H1 (cell line): ENCODE measurements at regions not wholly inside any gene's neighbourhood (a gene's known extent, or its start where the extent isn't known, plus 50 kb on each side); places are given as distances from the start of the nearest gene placed in this dataset.

Experiments used
- CTCF ChIA-PET: fragments of 300-600 bp; sonication (Branson Sonifier 250); formaldehyde crosslinking; loops from one replicate; lab custom pipeline; 2021; ENCODE audit not compliant: partially characterized antibody; lab: Charles Lee
- POLR2A ChIA-PET: fragments of 300-600 bp; sonication (Branson Sonifier 250); formaldehyde crosslinking; loops from one replicate; lab custom pipeline; 2021; ENCODE audit warnings: inconsistent platforms; ENCODE audit not compliant: partially characterized antibody; lab: Charles Lee
- DNase-seq, 2 experiments: peaks; one replicate each; pipeline versions ENCODE4 v3.0.0 to v3.0.0-alpha.2; 2010 to 2022; ENCODE audit warnings: low spot score in 2 of 2, low read depth in 1 of 2, mixed read lengths in 1 of 2
- FAIRE-seq: peaks from 2 replicates; lab custom pipeline; 2011; peaks lifted over from hg19 to GRCh38; lab: Jason Lieb, UNC
- H2AFZ ChIP-seq: 2 replicates; pipeline ENCODE4 v1.8.1; 2012; ENCODE audit warnings: low read length, inconsistent platforms
- H2AK5ac ChIP-seq: 2 replicates; pipeline ENCODE4 v1.6.1; 2013; ENCODE audit warnings: low read depth, low read length
- H2BK120ac ChIP-seq: replicated peaks from 2 replicates; pipeline ENCODE3; 2013; ENCODE audit warnings: low read depth, low read length, inconsistent platforms
- H2BK12ac ChIP-seq: 2 replicates; pipeline ENCODE4 v1.6.1; 2013; ENCODE audit warnings: low read depth, low read length
- H2BK15ac ChIP-seq: 2 replicates; pipeline ENCODE4 v1.6.1; 2013; ENCODE audit warnings: low read length
- H2BK20ac ChIP-seq: 2 replicates; pipeline ENCODE4 v1.6.1; 2013; ENCODE audit warnings: low read length
- H2BK5ac ChIP-seq: 2 replicates; pipeline ENCODE4 v1.6.1; 2013; ENCODE audit warnings: low read depth, low read length
- H3K14ac ChIP-seq: 2 replicates; pipeline ENCODE4 v1.6.1; 2013; ENCODE audit warnings: inconsistent platforms; ENCODE audit not compliant: insufficient read length
- H3K18ac ChIP-seq: 2 replicates; pipeline ENCODE4 v1.6.1; 2013; ENCODE audit warnings: low read length; ENCODE audit errors: extremely low read depth
- H3K23ac ChIP-seq: 2 replicates; pipeline ENCODE4 v1.6.1; 2013; ENCODE audit warnings: inconsistent platforms; ENCODE audit not compliant: insufficient read length
- H3K23me2 ChIP-seq: 2 replicates; pipeline ENCODE4 v1.6.1; 2013; ENCODE audit warnings: low read depth, low read length
- H3K27ac ChIP-seq: 2 replicates; pipeline ENCODE4 v1.6.1; 2011; ENCODE audit warnings: low read depth, low read length, inconsistent platforms
- H3K27me3 ChIP-seq, 4 experiments: replicated peaks in 1 of 4; 1 replicate in 1 of 4; 2 replicates in 3 of 4; pipeline versions ENCODE4 v1.6.1 to v1.8.1; 2011 to 2013; ENCODE audit warnings: low read length in 3 of 4, mild to moderate bottlenecking in 3 of 4, inconsistent platforms in 2 of 4, mixed read lengths in 2 of 4, moderate library complexity in 1 of 4; ENCODE audit not compliant: control insufficient read depth in 3 of 4, insufficient read depth in 3 of 4; ENCODE audit errors: extremely low read depth in 1 of 4
- H3K36me3 ChIP-seq, 4 experiments: 2 replicates each; pipeline versions ENCODE4 v1.6.1 to v1.8.1; 2011 to 2013; ENCODE audit warnings: mild to moderate bottlenecking in 4 of 4, low read length in 3 of 4, moderate library complexity in 2 of 4, control low read depth in 1 of 4, inconsistent platforms in 1 of 4; ENCODE audit not compliant: insufficient read depth in 4 of 4, control insufficient read depth in 2 of 4
- H3K4ac ChIP-seq: replicated peaks from 2 replicates; pipeline ENCODE3; 2013; ENCODE audit warnings: low read length, low read depth, mixed read lengths, inconsistent platforms; ENCODE audit not compliant: insufficient read length
- H3K4me1 ChIP-seq, 4 experiments: replicated peaks in 1 of 4; 1 replicate in 1 of 4; 2 replicates in 3 of 4; pipeline versions ENCODE4 v1.6.1 to v1.8.1; 2011 to 2013; ENCODE audit warnings: low read length in 3 of 4, inconsistent platforms in 2 of 4, mixed read lengths in 1 of 4; ENCODE audit not compliant: insufficient read depth in 4 of 4, control insufficient read depth in 3 of 4
- H3K4me2 ChIP-seq, 2 experiments: 2 replicates each; pipeline versions ENCODE4 v1.6.1 to v1.8.1; 2011 to 2013; ENCODE audit warnings: low read depth in 2 of 2, low read length in 2 of 2, control low read depth in 1 of 2, inconsistent platforms in 1 of 2, mild to moderate bottlenecking in 1 of 2; ENCODE audit not compliant: insufficient read depth in 1 of 2
- H3K4me3 ChIP-seq, 4 experiments: fragments of 200-600, 300-600 bp in 1 of 4; sonication (generic), shearing (Covaris generic), sonication (Bioruptor Twin) in 1 of 4; 2 replicates each; pipeline versions ENCODE4 v1.5.1 to v1.8.1; 2011 to 2016; ENCODE audit warnings: low read length in 4 of 4, low read depth in 3 of 4, control low read depth in 2 of 4, inconsistent platforms in 2 of 4, mild to moderate bottlenecking in 2 of 4, mixed read lengths in 1 of 4, moderate library complexity in 1 of 4; ENCODE audit not compliant: insufficient read depth in 2 of 4; ENCODE audit errors: extremely low read depth in 1 of 4
- H3K56ac ChIP-seq: replicated peaks from 2 replicates; pipeline ENCODE3; 2013; ENCODE audit warnings: low read depth, mild to moderate bottlenecking, mixed read lengths, low read length, inconsistent platforms; ENCODE audit not compliant: insufficient read length
- H3K79me1 ChIP-seq: 2 replicates; pipeline ENCODE4 v1.6.1; 2013; ENCODE audit warnings: low read depth, low read length, control low read depth
- H3K79me2 ChIP-seq, 2 experiments: 2 replicates each; pipeline versions ENCODE4 v1.6.1 to v1.8.1; 2012 to 2013; ENCODE audit warnings: low read length in 2 of 2, mild to moderate bottlenecking in 2 of 2, inconsistent platforms in 1 of 2; ENCODE audit not compliant: insufficient read depth in 2 of 2, control insufficient read depth in 1 of 2
- H3K9ac ChIP-seq, 4 experiments: replicated peaks in 1 of 4; 1 replicate in 1 of 4; 2 replicates in 3 of 4; pipeline versions ENCODE4 v1.6.1 to v1.8.1; 2011 to 2013; ENCODE audit warnings: low read depth in 3 of 4, low read length in 3 of 4, control low read depth in 2 of 4, mild to moderate bottlenecking in 2 of 4, moderate library complexity in 2 of 4, inconsistent platforms in 1 of 4; ENCODE audit errors: extremely low read depth in 1 of 4
- H3K9me3 ChIP-seq, 2 experiments: 2 replicates each; pipeline versions ENCODE4 v1.6.1 to v1.8.1; 2012 to 2013; ENCODE audit warnings: mild to moderate bottlenecking in 2 of 2, moderate library complexity in 2 of 2, control low read depth in 1 of 2, inconsistent platforms in 1 of 2, low read depth in 1 of 2, low read length in 1 of 2, mixed read lengths in 1 of 2; ENCODE audit not compliant: insufficient read depth in 2 of 2
- H4K20me1 ChIP-seq, 2 experiments: replicated peaks in 1 of 2; 2 replicates each; pipeline versions ENCODE3 to v1.8.1; 2011 to 2013; ENCODE audit warnings: inconsistent platforms in 2 of 2, low read length in 2 of 2, mild to moderate bottlenecking in 1 of 2; ENCODE audit not compliant: insufficient read depth in 2 of 2, control insufficient read depth in 1 of 2
- H4K5ac ChIP-seq: 2 replicates; pipeline ENCODE4 v1.6.1; 2013; ENCODE audit warnings: low read length, low read depth, mixed read lengths, inconsistent platforms; ENCODE audit not compliant: insufficient read length
- H4K8ac ChIP-seq: 2 replicates; pipeline ENCODE4 v1.8.0; 2013; ENCODE audit warnings: mild to moderate bottlenecking, moderate library complexity, low read length, inconsistent platforms; ENCODE audit not compliant: insufficient read depth; ENCODE audit errors: extremely low read depth
- H4K91ac ChIP-seq: replicated peaks from 2 replicates; pipeline ENCODE3; 2013; ENCODE audit warnings: low read length, mixed read lengths, inconsistent platforms; ENCODE audit not compliant: insufficient read length
- ASH2L ChIP-seq: fragments of 200-600, 300-600 bp; sonication (generic); IDR thresholded peaks from one replicate; pipeline ENCODE4 v1.7.1; 2017; ENCODE audit warnings: low read length
- CEBPB ChIP-seq: IDR thresholded peaks from 2 replicates; pipeline ENCODE4 v1.6.1; 2012; ENCODE audit warnings: low read depth, low read length
- CHD1 ChIP-seq: IDR thresholded peaks from 2 replicates; pipeline ENCODE4 v1.6.1; 2012; ENCODE audit warnings: low read depth, low read length, improper control_type of control experiment
- CHD2 ChIP-seq: IDR thresholded peaks from 2 replicates; pipeline ENCODE4 v1.6.1; 2012; ENCODE audit warnings: low read length, improper control_type of control experiment
- EP300 ChIP-seq, 2 experiments: IDR thresholded peaks; 1 replicate in 1 of 2; 2 replicates in 1 of 2; pipeline ENCODE4 v1.6.1; 2011 to 2012; ENCODE audit warnings: low read depth in 2 of 2, low read length in 2 of 2, mild to moderate bottlenecking in 2 of 2, borderline replicate concordance in 1 of 2, inconsistent platforms in 1 of 2, moderate library complexity in 1 of 2
- HDAC2 ChIP-seq, 2 experiments: fragments of 300-600 bp in 1 of 2; sonication (generic) in 1 of 2; IDR thresholded peaks; 2 replicates each; pipeline ENCODE4 v1.6.1; 2011 to 2012; ENCODE audit warnings: low read depth in 2 of 2, low read length in 2 of 2, mild to moderate bottlenecking in 2 of 2, moderate library complexity in 2 of 2, borderline replicate concordance in 1 of 2, inconsistent platforms in 1 of 2
- HDAC6 ChIP-seq: IDR thresholded peaks from one replicate; pipeline ENCODE4 v1.7.1; 2012; ENCODE audit warnings: low read depth, mild to moderate bottlenecking, inconsistent platforms, low read length, moderate library complexity
- RBBP5 ChIP-seq: IDR thresholded peaks from 2 replicates; pipeline ENCODE4 v1.7.1; 2012; ENCODE audit warnings: low read depth, mild to moderate bottlenecking, inconsistent platforms, low read length, moderate library complexity, borderline replicate concordance
- RFX5 ChIP-seq: IDR thresholded peaks from 2 replicates; pipeline ENCODE4 v1.6.1; 2011; ENCODE audit warnings: low read depth, low read length, improper control_type of control experiment, borderline replicate concordance
- SIRT6 ChIP-seq: IDR thresholded peaks from one replicate; pipeline ENCODE4 v1.7.1; 2012; ENCODE audit warnings: low read length, inconsistent platforms
- TEAD4 ChIP-seq: IDR thresholded peaks from 2 replicates; pipeline ENCODE4 v1.6.1; 2012; ENCODE audit warnings: low read depth, low read length, inconsistent platforms, mixed read lengths
- WGBS, 2 experiments: shearing (Covaris generic) in 1 of 2; methylation state at CpG; one replicate each; pipeline versions ENCODE4 v1.1.6 to v1.1.7; 2013 to 2015; ENCODE audit warnings: low lambda C conversion rate in 2 of 2, mixed read lengths in 2 of 2, inconsistent platforms in 1 of 2, low coverage in 1 of 2, missing lambda C conversion rate in 1 of 2; ENCODE audit not compliant: insufficient replicate concordance in 2 of 2, insufficient coverage in 1 of 2, insufficient read length in 1 of 2; ENCODE audit errors: extremely low coverage in 1 of 2, missing lambda C conversion rate in 1 of 2; 5-methylcytosine and 5-hydroxymethylcytosine counted together

GRCh38 chr10:78351283-78351682, 317.6 kb downstream of the RPS24 start:
- ChIA-PET CTCF (interaction anchor here (1.1 to 2.4 kb wide), 2 partner anchors 47 to 193 kb away, joined by 3 to 11 read pairs; no protein-coding TSS in a partner anchor), POLR2A (no interaction called here)
- no peak for FAIRE-seq
- Histone ChIP-seq H3K56ac (no peak overlapping the region), H2BK12ac (no peak overlapping the region), H2AFZ (no peak overlapping the region), H3K79me2 (no peaks in the 10 kb centered on the region), H3K27ac (no peak overlapping the region), H3K4me2 (no peak overlapping the region), H2BK20ac (no peak overlapping the region), H4K91ac (no peak overlapping the region), H3K23ac (no peak overlapping the region), H2BK15ac (no peak overlapping the region), H4K20me1 (no peaks in the 10 kb centered on the region), H3K14ac (no peak overlapping the region), H3K18ac (no peak overlapping the region), H4K8ac (no peak overlapping the region), H4K5ac (no peak overlapping the region), H3K9me3 (0 out of 4 replicates have a peak, but pooled peaks cover 0 to 3% of the 10 kb centered on the region in 2 experiments), H3K9ac (no peak overlapping the region), H3K4me1 (peaks cover 0 to under 1% (median 0%) of the 10 kb centered on the region in 4 experiments; a peak in 2 of 7 replicates), H2BK120ac (no peak overlapping the region), H3K23me2 (no peaks in the 10 kb centered on the region; the same call in 1 of the 2 replicates), H2AK5ac (no peak overlapping the region), H2BK5ac (no peak overlapping the region), H3K4me3 (no peak overlapping the region), H3K79me1 (no peaks in the 10 kb centered on the region), H3K36me3 (no peaks in the 10 kb centered on the region), H3K27me3 (no peaks in the 10 kb centered on the region), H3K4ac (no peak overlapping the region)
- DNase-seq, result no peak
- 90% methylated on average over 6 of the region's 6 CpGs; no CpG with 5 or more reads in 1 of the 2 experiments for WGBS, 2 experiments
- no peak for TF ChIP-seq RBBP5
- TF ChIP-seq CEBPB, result no peak
- TF ChIP-seq SIRT6, result no peak
- TF ChIP-seq CHD1, result no peak
- TF ChIP-seq CHD2, result no peak
- no peak for TF ChIP-seq TEAD4
- TF ChIP-seq EP300 (IDR thresholded peaks at IDR 0.05; ENCODE audit: borderline replicate concordance in 1 of 2, low read depth in 2 of 2, low read length in 2 of 2), result no peak
- TF ChIP-seq RFX5, result no peak
- TF ChIP-seq ASH2L, result no peak
- no peak for TF ChIP-seq HDAC6
- TF ChIP-seq HDAC2 (IDR thresholded peaks at IDR 0.05; ENCODE audit: borderline replicate concordance in 1 of 2, low read depth in 2 of 2, low read length in 2 of 2), result no peak
